AG04449 (cell line): ENCODE measurements at regions not wholly inside any gene's neighbourhood (a gene's known extent, or its start where the extent isn't known, plus 50 kb on each side); places are given as distances from the start of the nearest gene placed in this dataset.
"Not testable (repeated sequence)": the region's sequence is repeated elsewhere in the genome, so short reads cannot be mapped to it uniquely, and the experiment has no call there.

Experiments
- CTCF ChIA-PET: fragments of 350-600 bp; formaldehyde crosslinking; extraction: SDS; loops from one replicate; lab custom pipeline; 2021; ENCODE audit warnings: antibody characterized with exemption; lab: Yijun Ruan, JAX
- POLR2A ChIA-PET: fragments of 400-600, 350-600 bp; formaldehyde crosslinking; extraction: SDS; loops from one replicate; lab custom pipeline; 2020; ENCODE audit warnings: antibody characterized with exemption, inconsistent platforms; lab: Yijun Ruan, JAX
- DNase-seq: peaks from one replicate; pipeline ENCODE4 v3.0.0-alpha.2; 2010; ENCODE audit warnings: low read depth, low spot score
- H3K4me3 ChIP-seq: 2 replicates; pipeline ENCODE4 v1.5.1; 2011; ENCODE audit warnings: low read depth, mild to moderate bottlenecking, control low read depth, low read length
- CTCF ChIP-seq: IDR thresholded peaks from one replicate; pipeline ENCODE4 v1.5.1; 2011; ENCODE audit warnings: mild to moderate bottlenecking, moderate library complexity, low read length, control low read depth, inconsistent platforms; ENCODE audit not compliant: insufficient read depth; ENCODE audit errors: missing control alignments

DNA sequence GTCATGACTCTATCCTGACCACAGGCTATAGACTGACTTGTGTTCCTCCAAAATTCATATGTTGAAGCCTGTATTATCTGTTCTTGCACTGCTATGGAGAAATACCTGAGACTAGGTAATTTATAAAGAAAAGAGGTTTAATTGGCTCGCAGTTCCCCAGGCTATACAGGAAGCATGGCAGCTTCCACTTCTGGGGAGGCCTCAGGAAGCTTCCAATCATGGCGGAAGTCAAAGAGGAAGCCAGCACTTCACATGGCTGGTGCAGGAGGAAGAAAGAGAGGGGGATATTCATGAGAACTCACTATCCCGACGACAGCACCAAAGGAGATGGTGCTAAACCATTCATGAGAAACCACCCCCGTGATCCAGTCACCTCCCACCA, 84.3 kb upstream of the KDM7A start:
- ChIA-PET POLR2A (no interaction called here), CTCF (no interaction called here)
- H3K4me3 ChIP-seq, result no peak overlapping the region
- no peak for TF ChIP-seq CTCF
- DNase-seq, result no peak

- no peak for DNase-seq
- CTCF ChIA-PET, result no interaction called here
- POLR2A ChIA-PET, result no interaction called here
- no peak overlapping the region for H3K4me3 ChIP-seq
- no peak for TF ChIP-seq CTCF
Measured at GRCh38 chr7:140260352-140261104, 83.7 kb upstream of the KDM7A start.

DNA sequence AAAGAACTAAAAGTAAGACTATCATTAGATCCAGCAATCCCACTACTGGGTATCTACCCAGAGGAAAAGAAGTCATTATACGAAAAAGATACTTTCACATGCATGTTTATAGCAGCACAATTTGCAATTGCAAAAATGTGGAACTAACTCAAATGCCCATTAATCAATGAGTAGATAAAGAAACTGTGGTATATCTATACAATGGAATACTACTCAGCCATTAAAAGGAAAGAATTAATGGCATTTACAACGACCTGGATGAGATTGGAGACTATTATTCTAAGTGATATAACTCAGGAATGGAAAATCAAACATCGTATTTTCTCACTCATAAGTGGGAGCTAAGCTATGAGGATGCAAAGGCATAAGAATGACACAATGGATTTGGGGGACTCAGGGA, 80.5 kb upstream of the KDM7A start:
- CTCF ChIA-PET, POLR2A ChIA-PET, H3K4me3 ChIP-seq, DNase-seq: not testable (repeated sequence)

- CTCF ChIA-PET, POLR2A ChIA-PET, H3K4me3 ChIP-seq, DNase-seq: not testable (repeated sequence)
Measured at GRCh38 chr7:140254976-140255375, 78.2 kb upstream of the KDM7A start.

GRCh38 chr7:140249036-140249806, 72.4 kb upstream of the KDM7A start:
- TF ChIP-seq CTCF, result no peak
- DNase-seq, result no peak
- CTCF ChIA-PET, result interaction anchor here (1.2 kb wide), 1 partner anchor 33 kb away, joined by 3 read pairs; no protein-coding TSS in a partner anchor
- H3K4me3 ChIP-seq, result no peak overlapping the region
- POLR2A ChIA-PET, result interaction anchor here (0.7 kb wide), 1 partner anchor 17 kb away, joined by 3 read pairs; no protein-coding TSS in a partner anchor

GRCh38 chr7:140247559-140247958, 70.8 kb upstream of the KDM7A start:
- DNase-seq, result no peak
- no peak for TF ChIP-seq CTCF
- CTCF ChIA-PET, result interaction anchor here (0.6 kb wide), 1 partner anchor 27 kb away, joined by 3 read pairs; no protein-coding TSS in a partner anchor
- POLR2A ChIA-PET, result no interaction called here
- no peak overlapping the region for H3K4me3 ChIP-seq

DNA sequence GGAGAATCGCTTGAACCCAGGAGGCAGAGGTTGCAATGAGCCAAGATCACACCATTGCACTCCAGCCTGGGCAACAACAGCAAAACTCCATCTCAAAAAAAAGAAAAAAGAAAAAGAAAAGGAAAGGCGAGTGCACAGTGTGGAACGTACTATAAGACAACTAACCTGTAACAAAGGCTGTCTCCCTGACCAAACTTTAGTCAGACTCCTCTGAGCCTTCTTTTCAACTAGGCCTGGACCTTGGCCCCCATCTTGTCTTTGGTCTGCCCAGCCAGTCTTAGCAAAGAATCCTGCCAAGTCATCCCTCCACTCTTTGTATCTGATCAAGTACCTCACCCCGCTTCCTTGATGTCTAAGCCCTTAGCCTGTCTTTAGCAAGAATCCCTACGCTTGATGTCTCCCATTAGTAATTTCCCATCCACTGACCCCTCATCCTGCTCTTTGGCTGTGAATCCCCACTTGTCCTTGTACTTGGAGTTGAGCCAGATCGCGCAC, 68.9 kb upstream of the KDM7A start:
- POLR2A ChIA-PET, result no interaction called here
- no peak for TF ChIP-seq CTCF
- DNase-seq, result no peak
- CTCF ChIA-PET, result no interaction called here
- H3K4me3 ChIP-seq, result no peak overlapping the region
